Germinal center (tissue), 1 donor: ENCODE measurements at regions not wholly inside any gene's neighbourhood (a gene's known extent, or its start where the extent isn't known, plus 50 kb on each side); places are given as distances from the start of the nearest gene placed in this dataset.

Experiments used
- DNase-seq: peaks from one replicate; pipeline ENCODE4 v3.0.0; 2012; ENCODE audit warnings: mixed read lengths, low spot score

DNA sequence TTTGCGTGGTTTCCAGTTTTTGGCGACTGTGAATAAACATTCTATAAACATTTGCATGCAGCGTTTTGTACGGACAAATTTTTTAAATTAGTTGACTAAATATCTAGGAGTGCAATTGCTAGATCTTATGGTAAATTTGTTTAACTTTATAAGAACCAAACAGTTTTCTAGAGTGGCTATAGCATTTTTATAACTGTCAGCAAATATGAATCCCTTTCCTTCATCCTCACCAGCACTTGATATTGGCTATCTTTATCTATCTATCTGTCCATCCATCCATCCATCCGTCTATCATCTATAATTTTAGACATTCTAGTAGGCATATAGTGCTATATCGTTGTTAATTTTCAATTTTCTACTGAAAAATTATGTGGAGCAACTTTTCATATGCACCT, 158.4 kb upstream of the CHRNA7 start:
- DNase-seq = no peak

DNA sequence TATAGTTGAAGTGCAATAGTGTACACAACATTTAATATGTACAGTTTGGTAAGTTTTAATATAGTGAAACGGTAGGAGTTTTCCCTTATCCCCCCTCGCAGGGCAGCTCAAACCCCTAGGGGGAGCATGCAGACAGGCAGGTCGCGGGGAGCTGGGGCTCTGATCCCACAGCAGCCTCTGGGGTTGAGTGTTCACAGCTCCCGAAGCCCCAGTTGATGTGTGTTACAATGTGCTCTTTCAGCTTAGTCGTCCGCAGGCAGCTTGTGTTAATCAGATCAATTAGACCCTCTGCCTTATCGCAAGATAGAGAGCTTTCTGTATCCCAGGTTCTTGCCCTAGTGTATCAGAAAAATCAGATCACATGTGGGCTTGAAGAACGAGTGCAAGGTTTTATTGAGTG, 143.1 kb upstream of the CHRNA7 start:
- no peak for DNase-seq

DNA sequence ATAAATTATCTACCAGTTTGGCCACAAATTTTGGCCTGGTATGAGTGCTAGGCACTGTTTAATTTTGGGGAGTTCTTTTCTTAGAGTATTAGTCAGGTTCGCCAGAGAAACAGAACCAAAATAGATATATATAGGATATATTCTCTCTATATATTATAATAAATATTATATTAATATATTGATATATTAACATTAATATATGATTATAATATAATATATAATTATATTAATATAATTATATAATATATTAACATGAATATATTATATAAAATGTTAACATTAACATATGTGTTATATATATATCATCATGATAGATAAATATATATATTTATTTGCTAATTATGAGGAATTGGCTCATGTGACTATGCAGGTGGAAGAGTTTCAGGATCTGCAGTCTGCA, 137.8 kb upstream of the CHRNA7 start:
- DNase-seq = no peak

DNA sequence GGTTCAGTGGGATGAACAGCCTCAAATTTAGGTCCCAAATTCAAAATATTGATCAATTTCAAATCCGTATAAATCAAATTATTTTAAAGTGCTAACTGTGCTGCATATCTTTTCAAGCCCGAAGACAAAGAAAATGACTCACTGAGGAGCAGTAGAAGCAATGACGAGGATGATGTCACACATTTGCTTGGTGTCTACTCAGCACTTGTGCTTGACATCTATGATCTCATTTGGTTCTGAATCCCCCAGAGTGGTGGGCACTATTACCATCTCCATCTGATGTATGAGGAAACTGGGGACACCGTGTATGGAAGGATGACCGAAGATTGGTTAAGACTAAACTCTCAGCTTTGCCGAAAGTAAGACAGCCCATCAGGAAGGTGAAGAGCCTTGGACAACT, 136.5 kb upstream of the CHRNA7 start:
- DNase-seq = no peak

DNA sequence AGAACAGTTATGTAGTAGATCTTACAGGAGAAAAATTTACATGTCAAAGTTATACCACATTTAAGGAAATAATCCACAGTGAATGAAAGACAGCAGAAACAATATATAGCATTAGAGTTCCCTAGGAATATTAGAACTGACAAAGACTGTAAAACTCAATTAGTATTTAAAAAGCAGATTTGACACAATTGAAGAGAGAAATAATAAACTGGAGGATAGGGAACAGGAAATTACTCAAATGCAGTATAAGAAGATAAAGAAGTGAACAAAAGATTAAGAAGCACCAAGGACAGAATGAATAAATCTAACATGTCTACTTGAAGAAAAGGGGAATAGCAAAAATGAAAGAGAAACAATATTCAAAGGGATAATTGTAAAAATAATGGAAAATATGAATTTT, 132.6 kb upstream of the CHRNA7 start:
- no peak for DNase-seq

DNA sequence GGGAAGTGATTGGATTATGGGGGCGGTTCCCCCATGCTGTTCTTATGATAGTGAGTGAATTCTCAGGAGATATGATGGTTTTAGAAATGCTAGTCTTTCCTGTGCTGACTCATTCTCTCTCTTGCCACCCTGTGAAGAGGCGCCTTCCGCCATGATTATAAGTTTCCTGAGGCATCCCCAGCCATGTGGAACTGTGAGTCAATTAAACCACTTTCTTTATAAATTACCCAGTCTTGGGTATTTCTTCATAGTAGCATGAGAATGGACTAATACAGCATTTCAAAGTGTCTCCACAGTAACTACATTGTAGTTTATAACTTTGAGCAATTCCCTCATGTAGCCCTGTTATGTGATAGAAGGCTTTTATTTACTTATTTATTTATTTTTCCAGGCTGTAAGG, 128.8 kb upstream of the CHRNA7 start:
- DNase-seq = no peak

DNA sequence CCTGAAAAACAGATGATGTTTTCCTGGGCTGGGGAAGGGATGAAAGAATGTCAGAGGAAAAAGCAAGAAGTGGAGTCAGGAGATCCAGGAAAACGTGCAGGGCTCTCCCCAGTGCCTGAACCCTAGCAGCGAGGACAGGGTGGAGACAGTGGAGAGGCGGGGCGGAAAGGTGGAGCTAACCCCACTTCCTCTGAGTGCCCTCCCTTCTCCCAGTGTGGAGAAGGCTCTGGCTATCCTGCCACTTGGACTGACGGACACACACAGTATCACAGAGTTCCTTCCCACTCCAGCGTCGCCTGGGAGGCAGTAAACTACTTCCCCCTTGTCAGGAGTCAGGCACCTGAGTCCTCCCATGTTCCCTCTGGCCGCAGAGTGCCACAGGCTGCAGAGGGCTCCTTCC, 125.3 kb upstream of the CHRNA7 start:
- no peak for DNase-seq

DNA sequence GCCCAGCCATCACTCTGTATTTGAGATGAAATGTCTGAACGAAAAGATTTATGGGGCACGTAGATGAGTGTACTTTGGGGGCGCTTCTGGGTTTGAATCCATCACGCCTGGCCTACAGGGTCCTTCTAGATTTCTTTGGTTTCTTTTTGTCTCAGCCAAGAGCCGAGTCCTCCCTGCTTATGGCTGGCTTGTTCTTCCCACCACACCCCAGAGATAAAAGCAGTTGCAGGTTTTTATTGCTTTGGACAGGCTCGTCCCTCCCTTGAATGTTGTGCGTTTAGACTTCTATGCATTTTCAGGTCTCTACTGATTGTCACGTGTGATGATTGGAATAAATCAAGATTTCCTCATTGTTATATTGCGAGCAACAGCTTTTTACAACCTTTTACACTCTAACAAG, 104.8 kb upstream of the CHRNA7 start:
- no peak for DNase-seq

DNA sequence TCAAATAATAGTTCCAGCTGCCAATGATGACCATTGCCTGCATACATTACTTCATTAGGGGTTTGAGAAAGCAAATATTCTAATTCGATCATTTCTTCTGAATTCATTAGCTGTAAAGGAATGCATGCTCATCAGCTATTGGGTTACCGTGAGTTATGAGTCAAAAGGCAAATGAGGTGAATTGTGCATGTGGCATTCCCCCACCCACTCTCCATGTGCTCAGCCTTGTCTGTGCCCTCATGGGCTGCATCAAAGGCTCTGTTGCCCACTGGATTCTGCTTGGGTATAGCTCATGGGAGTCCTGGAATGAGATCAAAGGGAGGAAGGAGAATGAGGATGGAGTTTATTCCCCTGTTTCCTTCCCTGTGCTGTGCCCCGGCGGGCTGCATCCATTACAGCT, 99.3 kb upstream of the CHRNA7 start:
- DNase-seq = no peak

DNA sequence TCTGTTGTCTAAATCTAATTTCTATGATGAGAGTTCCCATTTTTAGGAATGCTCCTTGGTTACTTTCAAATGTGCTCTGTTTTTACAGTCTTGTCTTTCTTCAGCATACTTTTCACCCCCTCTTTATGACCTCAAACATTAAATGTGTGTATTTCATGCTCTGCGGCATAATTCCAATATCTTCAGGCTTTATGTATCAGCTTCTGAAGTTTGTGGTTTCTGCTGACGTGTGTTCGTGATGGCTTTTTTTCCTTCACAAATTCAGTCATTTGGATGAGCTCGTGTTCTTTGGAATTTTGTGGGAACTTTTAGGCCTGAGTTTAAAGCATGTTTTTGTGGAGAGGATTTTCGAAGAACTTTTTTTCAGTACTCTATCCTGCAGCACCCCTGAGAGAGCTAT, 97.7 kb upstream of the CHRNA7 start:
- no peak for DNase-seq

DNA sequence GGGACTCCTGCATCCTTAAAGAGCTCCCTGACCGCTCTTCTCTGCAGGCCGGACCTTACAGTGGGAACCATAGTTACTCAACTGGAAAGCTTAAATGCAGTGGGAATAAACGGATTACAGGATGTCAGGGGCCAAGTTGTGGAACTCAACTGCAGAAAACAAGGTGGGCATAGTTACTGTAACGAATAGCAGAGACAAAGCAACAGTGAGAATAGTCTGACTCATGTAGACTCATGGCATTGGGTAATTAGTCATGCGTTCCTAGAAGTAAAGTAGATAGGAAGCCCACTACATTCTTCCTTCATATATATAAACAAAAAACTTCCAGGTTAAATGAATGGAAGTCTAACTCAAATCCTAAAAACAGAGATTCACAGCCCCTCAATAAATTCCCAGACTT, 95.5 kb upstream of the CHRNA7 start:
- DNase-seq = no peak

DNA sequence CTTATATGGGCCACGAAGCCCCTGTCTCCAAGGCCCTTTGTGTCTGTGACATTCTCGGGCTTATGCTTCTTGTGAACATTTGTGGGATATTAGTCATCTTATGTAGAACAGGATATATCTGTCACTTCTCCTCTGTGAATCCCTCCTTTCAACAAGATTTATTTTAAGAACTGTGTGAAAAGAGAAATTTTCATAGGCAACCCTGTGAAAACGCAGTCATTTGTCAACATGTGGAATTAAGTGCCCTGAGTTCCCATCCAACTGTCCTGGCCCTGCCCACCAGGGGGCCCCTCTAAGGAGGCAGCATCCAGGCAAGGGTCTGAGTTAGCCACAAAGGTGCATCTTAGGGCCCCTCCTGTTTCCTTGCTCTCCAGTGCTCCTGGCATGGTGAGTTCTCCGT, 76.8 kb upstream of the CHRNA7 start:
- DNase-seq = no peak

DNA sequence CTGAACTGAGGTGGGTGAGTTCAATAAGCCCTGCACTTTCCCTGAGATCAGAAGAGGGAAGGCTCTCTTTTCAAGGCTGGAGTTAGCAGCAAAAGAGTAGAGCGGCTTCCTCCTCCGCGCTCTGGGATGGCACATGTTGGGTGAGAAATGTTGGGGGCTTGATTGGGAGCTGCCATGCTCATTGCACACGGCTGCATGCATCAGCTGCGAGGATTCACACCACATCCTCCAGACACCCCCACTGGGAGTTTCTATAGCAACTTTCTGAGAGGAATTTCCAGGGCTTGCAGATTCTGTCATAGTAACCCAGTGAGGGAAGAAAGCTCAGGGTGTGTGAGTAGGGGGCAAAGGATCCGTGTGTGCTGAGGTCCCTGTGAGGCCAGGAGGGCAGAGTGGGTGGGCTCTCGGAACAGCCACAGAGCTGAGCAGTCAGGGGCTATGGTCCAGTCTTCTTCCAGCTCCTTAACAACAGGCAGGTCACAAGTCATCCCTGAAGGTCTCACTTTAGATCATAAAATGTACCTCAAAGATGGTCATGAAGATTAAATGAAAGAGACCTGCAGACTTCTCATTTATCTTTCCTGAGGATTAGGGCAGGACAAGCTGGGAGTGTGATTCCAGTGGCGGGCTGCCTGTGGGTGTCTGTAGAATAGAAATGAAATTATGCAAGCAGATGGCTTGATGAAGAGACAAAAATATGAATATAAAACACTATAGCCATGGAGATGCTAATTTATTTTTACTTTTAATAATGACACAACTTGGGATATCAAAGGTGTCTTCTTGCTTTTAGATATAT, 75.7 kb upstream of the CHRNA7 start:
- no peak for DNase-seq

DNA sequence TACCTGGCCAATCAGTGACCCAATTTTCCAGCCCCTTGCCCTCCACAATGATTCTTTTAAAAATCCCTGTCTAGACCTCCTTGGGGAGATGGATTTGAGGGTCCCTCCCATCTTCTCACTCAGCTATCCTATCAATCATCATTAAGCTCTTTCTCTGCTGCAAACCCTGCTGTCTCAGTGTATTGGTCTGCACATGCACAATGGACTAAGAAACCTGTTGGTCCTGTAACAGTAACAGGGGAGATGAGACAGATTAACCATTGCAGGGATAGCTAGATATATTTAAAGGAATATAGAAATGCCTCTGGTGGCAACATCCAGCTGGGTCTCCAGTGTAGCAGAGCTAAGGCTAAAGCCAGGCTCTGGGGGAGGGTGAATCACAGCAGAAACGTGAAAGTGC, 74.6 kb upstream of the CHRNA7 start:
- no peak for DNase-seq

DNA sequence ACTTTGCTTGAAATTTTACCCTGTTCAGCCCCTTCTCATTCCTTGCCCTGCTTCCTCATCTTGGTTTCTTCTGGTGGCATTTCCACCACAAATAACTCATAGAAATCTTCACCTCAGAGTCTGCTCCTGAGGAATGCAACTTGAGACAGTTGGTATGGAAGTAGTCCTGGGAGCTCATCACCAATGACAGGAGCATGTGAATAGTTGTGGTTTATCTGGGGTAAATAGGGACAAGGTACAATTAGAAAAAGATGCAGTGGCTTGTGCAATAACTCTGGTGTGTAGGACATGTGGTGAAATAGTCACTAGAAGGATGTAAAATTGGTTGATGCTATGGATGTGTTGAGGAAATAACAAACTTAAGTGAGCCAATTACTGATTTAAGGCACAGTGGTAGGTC, 72.7 kb upstream of the CHRNA7 start:
- DNase-seq = no peak

DNA sequence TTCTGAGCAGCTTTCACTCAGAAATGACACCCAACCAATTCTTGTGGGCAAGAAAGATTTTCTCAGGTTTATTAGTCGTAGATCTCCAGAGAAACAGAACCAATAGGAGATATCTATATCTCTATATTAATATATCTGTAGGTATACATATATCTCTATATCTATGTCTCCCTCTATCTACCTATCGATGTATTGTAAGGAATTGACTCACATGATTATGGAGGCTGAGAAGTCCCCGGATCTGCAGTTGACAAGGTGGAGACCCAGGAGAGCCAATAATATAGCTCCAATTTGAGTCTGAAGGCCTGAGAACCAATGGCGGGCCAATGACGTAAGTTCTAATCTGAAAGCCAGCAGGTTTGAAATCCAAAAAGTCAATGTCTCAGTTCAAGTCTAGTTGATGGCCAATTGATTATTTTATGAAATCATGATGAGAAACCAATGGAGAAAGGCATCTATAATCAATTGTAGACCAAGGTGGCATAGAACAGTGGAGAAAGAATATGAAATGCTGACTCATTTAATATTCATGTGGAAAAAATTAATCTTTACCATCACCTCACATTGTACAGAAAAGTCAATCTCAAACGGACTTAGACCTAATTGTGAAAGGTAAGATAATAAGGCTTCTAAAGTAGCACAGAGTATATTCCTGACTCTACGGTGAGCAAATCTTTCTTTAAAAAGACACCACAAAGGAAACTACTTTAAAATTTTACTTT, 65.6 kb upstream of the CHRNA7 start:
- no peak for DNase-seq

DNA sequence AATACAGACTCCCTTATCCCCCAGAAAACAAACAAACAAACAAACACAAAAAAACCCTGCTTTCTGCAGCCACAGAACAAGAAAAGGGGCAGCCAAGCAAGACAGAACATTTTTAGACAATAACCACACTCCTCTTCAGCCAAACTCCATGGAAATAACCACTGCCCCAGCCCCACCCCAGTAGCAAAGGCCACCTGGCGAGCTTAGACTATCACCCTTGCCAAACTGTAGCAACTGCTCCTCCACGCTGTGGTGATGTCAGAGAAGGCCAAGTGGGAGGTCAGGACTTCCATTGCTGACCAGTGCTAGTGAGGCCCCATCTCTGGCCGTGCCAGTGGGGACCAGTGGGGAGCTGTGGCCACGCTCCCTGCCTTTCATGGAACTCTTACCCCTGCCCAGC, 60.3 kb upstream of the CHRNA7 start:
- no peak for DNase-seq

DNA sequence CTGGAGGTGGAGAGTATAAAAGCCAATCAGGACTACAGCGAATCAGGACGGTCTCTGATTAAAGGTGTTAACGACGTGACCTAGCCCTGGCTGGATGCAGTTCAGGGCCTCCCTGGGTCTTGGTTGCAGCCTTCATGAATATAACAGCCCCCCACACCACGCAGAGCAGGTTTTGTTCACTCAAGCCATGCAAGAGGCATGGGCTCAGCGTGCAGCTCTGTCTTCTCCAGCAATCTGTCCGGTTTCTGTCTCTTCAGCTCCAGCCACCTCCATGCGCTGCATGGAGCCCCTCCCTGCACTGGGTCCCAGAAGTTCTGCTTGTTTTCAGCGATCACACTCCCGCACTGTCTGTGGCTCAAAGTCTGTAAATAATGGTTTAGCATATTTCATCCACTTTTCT, 57.1 kb upstream of the CHRNA7 start:
- no peak for DNase-seq

DNA sequence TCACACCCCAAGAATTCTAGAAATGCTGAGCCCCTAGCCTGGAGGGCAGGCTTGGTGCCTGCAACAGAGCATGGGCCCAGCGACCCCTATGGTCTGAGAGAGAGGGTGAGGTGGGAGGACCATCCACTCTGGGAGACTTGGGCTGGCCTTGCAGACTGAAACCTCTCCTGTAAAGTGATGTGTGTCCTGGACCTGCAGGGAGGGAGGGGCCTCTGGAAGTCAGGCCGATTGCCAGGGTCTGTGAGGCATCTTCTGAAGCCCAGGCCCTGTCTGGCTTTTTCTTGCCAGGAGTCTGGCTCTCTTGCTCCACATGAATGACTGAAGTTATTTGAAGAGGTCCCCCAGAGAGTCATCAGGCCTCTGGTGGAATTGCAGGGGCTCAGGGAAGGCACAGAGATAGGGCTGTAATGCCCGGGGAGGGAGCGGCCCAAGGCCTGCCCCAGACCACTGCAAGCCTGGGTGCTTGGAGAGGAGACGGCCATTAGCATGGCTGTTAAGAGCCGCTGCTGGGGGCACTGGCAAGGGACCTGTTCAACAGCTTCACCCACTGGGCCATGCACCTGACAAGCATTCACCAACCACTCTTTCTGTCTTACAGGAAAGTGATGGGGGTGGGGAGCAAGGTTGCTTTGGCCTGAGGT, 56.0 kb upstream of the CHRNA7 start:
- no peak for DNase-seq

DNA sequence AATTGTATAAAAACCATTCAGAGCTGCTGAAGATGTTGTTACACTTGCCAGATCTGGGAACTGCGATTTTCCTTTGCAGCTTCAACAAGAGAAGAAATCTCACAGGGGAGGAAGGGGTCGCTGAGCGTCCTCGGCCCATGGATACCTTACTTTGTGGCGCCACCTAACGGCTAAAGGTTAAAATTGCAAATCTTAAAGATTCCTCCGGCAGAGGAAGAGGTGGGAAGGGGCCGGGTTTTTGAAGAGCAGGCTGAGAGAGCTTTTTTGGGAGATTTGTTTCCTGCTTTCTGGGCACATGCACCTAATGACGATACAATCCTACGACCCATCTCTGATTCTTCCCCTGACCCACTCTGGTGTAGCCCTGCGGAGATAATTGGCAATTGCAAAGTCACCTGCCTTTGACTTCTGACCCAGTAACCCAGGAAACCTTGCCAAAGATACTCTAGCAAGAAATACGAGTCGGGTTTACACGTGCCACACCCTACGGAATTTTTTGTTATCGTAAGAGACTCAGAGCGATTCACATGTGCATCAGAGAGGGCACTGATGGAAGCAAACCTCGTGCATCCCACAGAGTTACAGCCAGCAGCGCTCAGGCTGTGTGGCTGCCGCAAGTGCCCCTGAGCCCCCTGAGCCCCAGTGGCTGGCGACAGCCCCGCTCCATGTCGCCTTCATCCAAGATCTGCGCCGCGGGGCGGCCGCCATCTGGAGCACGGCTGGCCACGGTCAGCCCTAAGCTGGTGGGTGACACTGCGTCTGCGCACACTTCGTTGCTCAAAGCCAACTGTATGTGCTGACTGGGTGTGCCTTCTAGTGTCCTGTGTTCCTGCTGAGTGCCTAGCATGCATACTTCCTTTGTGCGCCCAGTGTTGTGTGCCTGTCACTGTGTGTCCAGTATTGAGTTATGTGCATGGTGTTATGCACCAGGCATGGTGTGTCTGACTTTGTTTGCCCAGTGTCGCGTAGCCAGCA, 55.2 kb upstream of the CHRNA7 start:
- peak; percentile 25 for DNase-seq

DNA sequence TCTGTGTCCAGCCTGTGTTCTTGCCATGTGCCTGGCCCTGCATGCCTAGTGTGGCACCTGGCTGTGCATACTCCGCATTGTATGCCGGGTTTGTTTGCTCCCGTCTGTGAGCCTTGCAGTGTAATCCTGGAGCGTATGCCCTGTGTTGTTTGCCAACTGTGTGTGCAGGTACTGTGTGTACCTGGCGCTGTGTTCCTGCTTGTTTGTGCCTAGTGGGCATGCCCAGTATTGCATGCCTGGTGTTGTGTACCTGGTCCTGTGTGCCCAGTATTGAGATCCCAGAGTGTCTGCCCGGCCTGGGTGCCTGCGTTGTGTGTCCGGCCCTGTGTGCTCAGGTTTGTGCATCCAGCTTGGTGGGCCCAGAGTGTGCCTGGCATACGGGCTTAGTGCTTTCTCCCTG, 54.5 kb upstream of the CHRNA7 start:
- no peak for DNase-seq

DNA sequence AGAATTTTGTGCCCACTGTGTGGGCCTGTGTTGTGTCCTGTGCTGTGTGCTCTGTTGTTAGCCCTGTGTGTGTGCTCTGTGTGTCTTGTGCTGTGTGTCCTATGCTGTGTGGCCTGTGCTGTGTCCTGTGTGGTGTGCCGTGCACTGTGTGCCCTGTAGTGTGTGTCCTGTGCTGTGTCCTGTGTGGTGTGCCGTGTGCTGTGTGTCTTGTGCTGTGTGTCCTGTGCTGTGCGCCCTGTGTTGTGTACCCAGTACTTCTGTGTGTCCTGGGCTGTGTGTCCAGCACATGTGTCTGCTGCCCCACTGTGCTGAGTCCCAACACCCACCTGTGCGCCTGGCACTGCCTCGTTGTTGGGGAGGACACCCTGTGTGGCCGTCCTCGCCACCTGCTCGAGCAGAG, 53.2 kb upstream of the CHRNA7 start:
- no peak for DNase-seq
